OCI-LY1 (cell line): ENCODE measurements at regions not wholly inside any gene's neighbourhood (a gene's known extent, or its start where the extent isn't known, plus 50 kb on each side); places are given as distances from the start of the nearest gene placed in this dataset.

Experiments used
- EZH2 ChIP-seq: fragments of 200-600 bp; sonication (generic), shearing (Covaris generic); IDR thresholded peaks from 2 replicates; pipeline ENCODE4 v1.8.0; 2017; ENCODE audit warnings: borderline replicate concordance, mixed run types, mild to moderate bottlenecking, antibody characterized with exemption, low read length, moderate library complexity, mixed read lengths
- TF ChIP-seq, protein P1 (sequence below): fragments of 200-600 bp; sonication (generic), shearing (Covaris generic); IDR thresholded peaks from 2 replicates; pipeline ENCODE4 v1.5.1; 2017; ENCODE audit warnings: mild to moderate bottlenecking, antibody characterized with exemption, low read length, moderate library complexity, mixed read lengths

GRCh38 chr15:77837649-77838025 lies 204.9 kb upstream of the LINGO1 start:
- TF ChIP-seq, protein P1, sequence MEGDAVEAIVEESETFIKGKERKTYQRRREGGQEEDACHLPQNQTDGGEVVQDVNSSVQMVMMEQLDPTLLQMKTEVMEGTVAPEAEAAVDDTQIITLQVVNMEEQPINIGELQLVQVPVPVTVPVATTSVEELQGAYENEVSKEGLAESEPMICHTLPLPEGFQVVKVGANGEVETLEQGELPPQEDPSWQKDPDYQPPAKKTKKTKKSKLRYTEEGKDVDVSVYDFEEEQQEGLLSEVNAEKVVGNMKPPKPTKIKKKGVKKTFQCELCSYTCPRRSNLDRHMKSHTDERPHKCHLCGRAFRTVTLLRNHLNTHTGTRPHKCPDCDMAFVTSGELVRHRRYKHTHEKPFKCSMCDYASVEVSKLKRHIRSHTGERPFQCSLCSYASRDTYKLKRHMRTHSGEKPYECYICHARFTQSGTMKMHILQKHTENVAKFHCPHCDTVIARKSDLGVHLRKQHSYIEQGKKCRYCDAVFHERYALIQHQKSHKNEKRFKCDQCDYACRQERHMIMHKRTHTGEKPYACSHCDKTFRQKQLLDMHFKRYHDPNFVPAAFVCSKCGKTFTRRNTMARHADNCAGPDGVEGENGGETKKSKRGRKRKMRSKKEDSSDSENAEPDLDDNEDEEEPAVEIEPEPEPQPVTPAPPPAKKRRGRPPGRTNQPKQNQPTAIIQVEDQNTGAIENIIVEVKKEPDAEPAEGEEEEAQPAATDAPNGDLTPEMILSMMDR: no peak
- no peak for TF ChIP-seq EZH2
